WTC11 (cell line): ENCODE measurements at regions not wholly inside any gene's neighbourhood (a gene's known extent, or its start where the extent isn't known, plus 50 kb on each side); places are given as distances from the start of the nearest gene placed in this dataset.

Source experiments
- ATAC-seq: fragments of 200-7000 bp; cut with Tn5 transposase; 2 replicates; pipeline ENCODE4 v1.10.0; 2021; ENCODE audit warnings: mild to moderate bottlenecking, moderate library complexity
- CTCF ChIA-PET: fragments of 300-600 bp; sonication (Branson Sonifier 250); formaldehyde crosslinking; loops from one replicate; lab custom pipeline; 2021; ENCODE audit warnings: antibody characterized with exemption; lab: Charles Lee
- POLR2A ChIA-PET: fragments of 350-600 bp; sonication (Branson Sonifier 250); formaldehyde crosslinking; loops from one replicate; lab custom pipeline; 2021; ENCODE audit warnings: antibody characterized with exemption; lab: Charles Lee
- DNase-seq: peaks from one replicate; pipeline ENCODE4 v3.0.0; 2021; ENCODE audit warnings: low spot score
- H3K27ac Mint-ChIP-seq: 2 replicates; pipeline ENCODE4 v1.8.0; 2021; ENCODE audit warnings: mixed read lengths
- H3K27me3 Mint-ChIP-seq: 2 replicates; pipeline ENCODE4 v1.8.0; 2021; ENCODE audit warnings: low read depth, mild to moderate bottlenecking, moderate library complexity, mixed read lengths
- H3K36me3 Mint-ChIP-seq: 2 replicates; pipeline ENCODE4 v1.8.0; 2021; ENCODE audit warnings: mixed read lengths
- H3K4me1 Mint-ChIP-seq: 2 replicates; pipeline ENCODE4 v1.8.0; 2022; ENCODE audit warnings: mixed read lengths
- H3K4me3 Mint-ChIP-seq: 2 replicates; pipeline ENCODE4 v1.8.0; 2021; ENCODE audit warnings: mild to moderate bottlenecking, moderate library complexity, mixed read lengths
- H3K9me3 Mint-ChIP-seq: 2 replicates; pipeline ENCODE4 v1.8.0; 2021; ENCODE audit warnings: mixed read lengths
- ATF1 ChIP-seq: sonication (generic); formaldehyde crosslinking; IDR thresholded peaks from 2 replicates; pipeline ENCODE4 v1.8.1; 2023; ENCODE audit warnings: mild to moderate bottlenecking, moderate library complexity, missing genetic modification reagents
- CBFB ChIP-seq: sonication (generic); formaldehyde crosslinking; IDR thresholded peaks from 2 replicates; pipeline ENCODE4 v1.8.1; 2022; ENCODE audit warnings: mild to moderate bottlenecking, low read depth, missing genetic modification reagents
- IRF2 ChIP-seq: sonication (generic); formaldehyde crosslinking; IDR thresholded peaks from 2 replicates; pipeline ENCODE4 v1.8.0; 2022; ENCODE audit warnings: low read depth, missing genetic modification reagents, borderline replicate concordance
- MYBL2 ChIP-seq: sonication (generic); formaldehyde crosslinking; IDR thresholded peaks from 2 replicates; pipeline ENCODE4 v1.8.1; 2023; ENCODE audit warnings: mild to moderate bottlenecking, moderate library complexity, missing genetic modification reagents
- RELA ChIP-seq: sonication (generic); formaldehyde crosslinking; IDR thresholded peaks from 2 replicates; pipeline ENCODE4 v1.8.1; 2022; ENCODE audit warnings: missing genetic modification reagents, mild to moderate bottlenecking, borderline replicate concordance
- SP1 ChIP-seq: sonication (generic); formaldehyde crosslinking; conservative IDR thresholded peaks from 2 replicates; pipeline ENCODE4 v1.8.1; 2022; ENCODE audit warnings: missing genetic modification reagents
- ZNF121 ChIP-seq: sonication (generic); formaldehyde crosslinking; IDR thresholded peaks from 2 replicates; pipeline ENCODE4 v1.8.0; 2023; ENCODE audit warnings: missing genetic modification reagents
- ZNF232 ChIP-seq: sonication (generic); formaldehyde crosslinking; IDR thresholded peaks from 2 replicates; pipeline ENCODE4 v1.8.0; 2022; ENCODE audit warnings: mild to moderate bottlenecking, missing genetic modification reagents
- TF ChIP-seq, protein P1 (sequence below): sonication (generic); formaldehyde crosslinking; IDR thresholded peaks from 2 replicates; pipeline ENCODE4 v1.8.1; 2023; ENCODE audit warnings: mild to moderate bottlenecking, missing genetic modification reagents
- TF ChIP-seq, protein P2 (sequence below): sonication (generic); formaldehyde crosslinking; IDR thresholded peaks from 2 replicates; pipeline ENCODE4 v1.8.1; 2023; ENCODE audit warnings: mild to moderate bottlenecking, moderate library complexity, missing genetic modification reagents
- TF ChIP-seq, protein P3 (sequence below): fragments of 250-450 bp; sonication (Bioruptor Pico); conservative IDR thresholded peaks from 2 replicates; pipeline ENCODE4 v1.9.0; 2021; ENCODE audit warnings: mild to moderate bottlenecking
- TF ChIP-seq, protein P4 (sequence below): sonication (generic); formaldehyde crosslinking; IDR thresholded peaks from 2 replicates; pipeline ENCODE4 v1.8.1; 2023; ENCODE audit warnings: mild to moderate bottlenecking, missing genetic modification reagents, moderate library complexity
- TF ChIP-seq, protein P5 (sequence below): fragments of 250-450 bp; sonication (Bioruptor Pico); IDR thresholded peaks from 2 replicates; pipeline ENCODE4 v1.9.0; 2021; ENCODE audit warnings: mild to moderate bottlenecking, borderline replicate concordance
- TF ChIP-seq, protein P6 (sequence below): fragments of 200-600 bp; IDR thresholded peaks from 2 replicates; pipeline ENCODE4 v1.8.0; 2022; ENCODE audit warnings: antibody characterized with exemption
- TF ChIP-seq, protein P7 (sequence below): sonication (generic); formaldehyde crosslinking; IDR thresholded peaks from 2 replicates; pipeline ENCODE4 v1.8.1; 2022; ENCODE audit warnings: low read depth, missing genetic modification reagents, borderline replicate concordance

DNA sequence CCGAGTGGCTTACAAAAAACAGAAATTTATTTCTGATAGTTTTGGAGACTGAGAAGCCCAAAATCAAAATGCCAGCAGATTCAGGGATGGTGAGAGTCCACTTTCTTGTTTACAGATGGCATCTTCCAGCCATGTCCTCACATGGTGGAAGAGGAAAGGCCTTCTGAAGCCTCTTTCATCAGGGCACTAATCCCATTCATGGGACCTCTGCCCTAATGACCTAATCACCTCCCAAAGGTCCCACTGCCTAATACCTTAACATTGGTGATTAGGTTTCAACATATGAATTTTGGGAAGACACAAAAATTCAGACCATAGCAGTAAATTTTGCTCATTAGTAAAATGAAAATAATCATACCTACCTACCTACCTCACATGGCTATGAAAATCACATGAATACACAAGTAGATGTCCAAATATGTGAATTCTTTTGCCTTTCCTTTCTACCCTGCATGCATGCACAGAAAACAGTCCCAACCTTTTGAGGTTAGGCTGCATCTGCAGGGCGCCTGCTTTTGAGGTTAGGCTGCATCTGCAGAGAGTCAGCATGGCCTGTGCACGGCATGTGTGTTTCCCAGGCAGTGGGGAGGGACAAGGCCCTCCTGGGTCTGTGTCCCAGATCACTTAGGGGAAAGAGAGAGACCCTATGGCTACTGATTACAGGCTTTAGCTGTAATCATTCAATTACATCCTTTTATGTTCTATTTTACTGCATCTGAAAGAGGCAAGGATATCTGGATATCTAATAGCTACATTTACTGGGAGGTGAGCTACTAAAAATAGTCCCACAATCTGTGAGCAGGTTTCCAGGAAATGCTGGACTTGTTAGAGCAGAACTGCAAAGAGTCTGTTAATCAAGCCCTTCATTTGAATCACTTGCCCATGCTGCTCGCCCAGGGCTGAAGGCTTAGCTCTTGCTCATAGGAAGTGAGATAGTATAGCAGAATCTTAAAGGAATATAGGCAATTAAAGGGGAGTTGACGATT, 497.7 kb upstream of the MARCKS start:
- Mint-ChIP-seq H3K4me3 (no peak overlapping the region), H3K36me3 (no peaks in the 10 kb centered on the region), H3K27ac (0 out of 2 replicates have a peak overlapping the region, but pooled peaks have one; percentile 48), H3K27me3 (no peaks in the 10 kb centered on the region), H3K4me1 (peaks cover 34% of the 10 kb centered on the region), H3K9me3 (no peaks in the 10 kb centered on the region)
- peak; percentile 48 for ATAC-seq
- CTCF ChIA-PET = no interaction called here
- TF ChIP-seq, protein P1, sequence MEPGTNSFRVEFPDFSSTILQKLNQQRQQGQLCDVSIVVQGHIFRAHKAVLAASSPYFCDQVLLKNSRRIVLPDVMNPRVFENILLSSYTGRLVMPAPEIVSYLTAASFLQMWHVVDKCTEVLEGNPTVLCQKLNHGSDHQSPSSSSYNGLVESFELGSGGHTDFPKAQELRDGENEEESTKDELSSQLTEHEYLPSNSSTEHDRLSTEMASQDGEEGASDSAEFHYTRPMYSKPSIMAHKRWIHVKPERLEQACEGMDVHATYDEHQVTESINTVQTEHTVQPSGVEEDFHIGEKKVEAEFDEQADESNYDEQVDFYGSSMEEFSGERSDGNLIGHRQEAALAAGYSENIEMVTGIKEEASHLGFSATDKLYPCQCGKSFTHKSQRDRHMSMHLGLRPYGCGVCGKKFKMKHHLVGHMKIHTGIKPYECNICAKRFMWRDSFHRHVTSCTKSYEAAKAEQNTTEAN (CRISPR knock-in tag) = no peak
- TF ChIP-seq, protein P2, sequence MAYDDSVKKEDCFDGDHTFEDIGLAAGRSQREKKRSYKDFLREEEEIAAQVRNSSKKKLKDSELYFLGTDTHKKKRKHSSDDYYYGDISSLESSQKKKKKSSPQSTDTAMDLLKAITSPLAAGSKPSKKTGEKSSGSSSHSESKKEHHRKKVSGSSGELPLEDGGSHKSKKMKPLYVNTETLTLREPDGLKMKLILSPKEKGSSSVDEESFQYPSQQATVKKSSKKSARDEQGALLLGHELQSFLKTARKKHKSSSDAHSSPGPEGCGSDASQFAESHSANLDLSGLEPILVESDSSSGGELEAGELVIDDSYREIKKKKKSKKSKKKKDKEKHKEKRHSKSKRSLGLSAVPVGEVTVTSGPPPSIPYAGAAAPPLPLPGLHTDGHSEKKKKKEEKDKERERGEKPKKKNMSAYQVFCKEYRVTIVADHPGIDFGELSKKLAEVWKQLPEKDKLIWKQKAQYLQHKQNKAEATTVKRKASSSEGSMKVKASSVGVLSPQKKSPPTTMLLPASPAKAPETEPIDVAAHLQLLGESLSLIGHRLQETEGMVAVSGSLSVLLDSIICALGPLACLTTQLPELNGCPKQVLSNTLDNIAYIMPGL (CRISPR knock-in tag) = no peak
- TF ChIP-seq, protein P3, sequence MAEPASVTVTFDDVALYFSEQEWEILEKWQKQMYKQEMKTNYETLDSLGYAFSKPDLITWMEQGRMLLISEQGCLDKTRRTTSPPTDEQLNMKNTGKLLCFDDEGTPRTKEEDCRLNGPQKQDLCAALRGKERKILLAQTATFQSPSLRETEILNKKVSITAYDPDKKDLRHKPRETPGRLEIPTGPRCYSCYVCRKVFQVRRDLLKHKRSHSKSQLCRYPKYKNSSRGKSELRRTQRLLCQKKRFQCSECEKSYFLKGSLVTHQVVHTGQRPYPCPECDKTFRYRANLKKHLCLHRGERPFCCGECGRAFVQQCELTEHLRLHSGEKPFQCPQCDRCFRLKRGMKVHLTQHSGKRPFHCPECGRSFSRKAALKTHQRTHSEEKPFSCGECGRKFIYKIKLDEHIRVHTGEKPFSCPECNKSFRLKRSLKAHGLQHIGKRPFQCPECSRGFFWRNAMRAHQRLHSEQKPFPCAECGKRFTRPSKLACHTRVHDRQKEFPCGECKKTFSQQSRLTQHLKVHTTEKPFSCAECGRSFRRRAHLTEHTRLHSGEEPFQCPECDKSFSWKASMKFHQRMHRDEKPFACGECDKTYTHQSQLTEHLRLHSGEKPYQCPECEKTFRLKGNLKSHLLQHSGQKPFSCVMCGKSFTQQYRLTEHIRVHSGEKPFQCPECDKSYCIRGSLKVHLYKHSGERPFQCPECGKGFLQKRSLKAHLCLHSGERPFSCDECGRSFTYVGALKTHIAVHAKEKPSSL (CRISPR knock-in tag) = no peak
- no peak for TF ChIP-seq CBFB (CRISPR knock-in tag)
- TF ChIP-seq ATF1 (CRISPR knock-in tag) = no peak
- no peak for TF ChIP-seq SP1 (CRISPR knock-in tag)
- DNase-seq = no peak
- POLR2A ChIA-PET = no interaction called here

DNA sequence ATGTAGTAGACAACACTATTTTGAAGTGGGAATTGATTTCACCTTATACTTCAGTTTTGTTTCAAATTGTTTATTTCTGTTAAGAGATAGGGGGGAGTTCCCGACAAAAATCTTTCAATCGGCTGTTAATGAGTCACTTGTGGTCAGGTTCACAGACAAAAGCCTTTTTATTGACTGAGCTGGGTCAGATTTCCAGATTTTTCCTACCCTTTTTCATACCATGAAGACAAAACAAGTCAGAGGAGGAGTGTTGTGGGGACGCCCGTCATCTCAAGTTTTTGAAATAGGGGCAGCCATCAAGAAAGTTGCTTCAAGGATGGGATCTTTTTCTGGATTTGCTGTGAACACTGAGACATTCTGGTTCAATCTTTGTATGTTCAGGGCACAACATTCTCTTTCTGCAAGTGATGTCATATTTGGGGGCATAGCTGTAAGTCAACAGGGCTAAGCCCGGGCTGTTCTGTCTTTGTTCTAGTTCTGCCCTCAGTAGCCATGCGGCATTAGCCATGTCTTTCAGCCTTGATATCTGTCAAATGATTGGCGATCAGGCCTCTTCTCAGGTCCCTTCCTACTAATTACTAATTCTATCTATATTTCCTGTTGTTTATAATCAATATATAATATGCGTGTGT, 496.0 kb upstream of the MARCKS start:
- Mint-ChIP-seq H3K4me3 (no peak overlapping the region), H3K27me3 (no peaks in the 10 kb centered on the region), H3K36me3 (no peaks in the 10 kb centered on the region), H3K4me1 (peaks cover 47% of the 10 kb centered on the region), H3K27ac (no peak overlapping the region), H3K9me3 (no peaks in the 10 kb centered on the region)
- POLR2A ChIA-PET = no interaction called here
- CTCF ChIA-PET = no interaction called here
- TF ChIP-seq ZNF232 (CRISPR knock-in tag) (no peak), RELA (CRISPR knock-in tag) (no peak), IRF2 (no peak), MYBL2 (CRISPR knock-in tag) (no peak), ZNF121 (CRISPR knock-in tag) (no peak)
- TF ChIP-seq, protein P4, sequence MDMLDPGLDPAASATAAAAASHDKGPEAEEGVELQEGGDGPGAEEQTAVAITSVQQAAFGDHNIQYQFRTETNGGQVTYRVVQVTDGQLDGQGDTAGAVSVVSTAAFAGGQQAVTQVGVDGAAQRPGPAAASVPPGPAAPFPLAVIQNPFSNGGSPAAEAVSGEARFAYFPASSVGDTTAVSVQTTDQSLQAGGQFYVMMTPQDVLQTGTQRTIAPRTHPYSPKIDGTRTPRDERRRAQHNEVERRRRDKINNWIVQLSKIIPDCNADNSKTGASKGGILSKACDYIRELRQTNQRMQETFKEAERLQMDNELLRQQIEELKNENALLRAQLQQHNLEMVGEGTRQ (CRISPR knock-in tag) = no peak
- TF ChIP-seq, protein P5, sequence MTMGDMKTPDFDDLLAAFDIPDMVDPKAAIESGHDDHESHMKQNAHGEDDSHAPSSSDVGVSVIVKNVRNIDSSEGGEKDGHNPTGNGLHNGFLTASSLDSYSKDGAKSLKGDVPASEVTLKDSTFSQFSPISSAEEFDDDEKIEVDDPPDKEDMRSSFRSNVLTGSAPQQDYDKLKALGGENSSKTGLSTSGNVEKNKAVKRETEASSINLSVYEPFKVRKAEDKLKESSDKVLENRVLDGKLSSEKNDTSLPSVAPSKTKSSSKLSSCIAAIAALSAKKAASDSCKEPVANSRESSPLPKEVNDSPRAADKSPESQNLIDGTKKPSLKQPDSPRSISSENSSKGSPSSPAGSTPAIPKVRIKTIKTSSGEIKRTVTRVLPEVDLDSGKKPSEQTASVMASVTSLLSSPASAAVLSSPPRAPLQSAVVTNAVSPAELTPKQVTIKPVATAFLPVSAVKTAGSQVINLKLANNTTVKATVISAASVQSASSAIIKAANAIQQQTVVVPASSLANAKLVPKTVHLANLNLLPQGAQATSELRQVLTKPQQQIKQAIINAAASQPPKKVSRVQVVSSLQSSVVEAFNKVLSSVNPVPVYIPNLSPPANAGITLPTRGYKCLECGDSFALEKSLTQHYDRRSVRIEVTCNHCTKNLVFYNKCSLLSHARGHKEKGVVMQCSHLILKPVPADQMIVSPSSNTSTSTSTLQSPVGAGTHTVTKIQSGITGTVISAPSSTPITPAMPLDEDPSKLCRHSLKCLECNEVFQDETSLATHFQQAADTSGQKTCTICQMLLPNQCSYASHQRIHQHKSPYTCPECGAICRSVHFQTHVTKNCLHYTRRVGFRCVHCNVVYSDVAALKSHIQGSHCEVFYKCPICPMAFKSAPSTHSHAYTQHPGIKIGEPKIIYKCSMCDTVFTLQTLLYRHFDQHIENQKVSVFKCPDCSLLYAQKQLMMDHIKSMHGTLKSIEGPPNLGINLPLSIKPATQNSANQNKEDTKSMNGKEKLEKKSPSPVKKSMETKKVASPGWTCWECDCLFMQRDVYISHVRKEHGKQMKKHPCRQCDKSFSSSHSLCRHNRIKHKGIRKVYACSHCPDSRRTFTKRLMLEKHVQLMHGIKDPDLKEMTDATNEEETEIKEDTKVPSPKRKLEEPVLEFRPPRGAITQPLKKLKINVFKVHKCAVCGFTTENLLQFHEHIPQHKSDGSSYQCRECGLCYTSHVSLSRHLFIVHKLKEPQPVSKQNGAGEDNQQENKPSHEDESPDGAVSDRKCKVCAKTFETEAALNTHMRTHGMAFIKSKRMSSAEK = no peak
- TF ChIP-seq, protein P1 (CRISPR knock-in tag) = no peak
- TF ChIP-seq, protein P6, sequence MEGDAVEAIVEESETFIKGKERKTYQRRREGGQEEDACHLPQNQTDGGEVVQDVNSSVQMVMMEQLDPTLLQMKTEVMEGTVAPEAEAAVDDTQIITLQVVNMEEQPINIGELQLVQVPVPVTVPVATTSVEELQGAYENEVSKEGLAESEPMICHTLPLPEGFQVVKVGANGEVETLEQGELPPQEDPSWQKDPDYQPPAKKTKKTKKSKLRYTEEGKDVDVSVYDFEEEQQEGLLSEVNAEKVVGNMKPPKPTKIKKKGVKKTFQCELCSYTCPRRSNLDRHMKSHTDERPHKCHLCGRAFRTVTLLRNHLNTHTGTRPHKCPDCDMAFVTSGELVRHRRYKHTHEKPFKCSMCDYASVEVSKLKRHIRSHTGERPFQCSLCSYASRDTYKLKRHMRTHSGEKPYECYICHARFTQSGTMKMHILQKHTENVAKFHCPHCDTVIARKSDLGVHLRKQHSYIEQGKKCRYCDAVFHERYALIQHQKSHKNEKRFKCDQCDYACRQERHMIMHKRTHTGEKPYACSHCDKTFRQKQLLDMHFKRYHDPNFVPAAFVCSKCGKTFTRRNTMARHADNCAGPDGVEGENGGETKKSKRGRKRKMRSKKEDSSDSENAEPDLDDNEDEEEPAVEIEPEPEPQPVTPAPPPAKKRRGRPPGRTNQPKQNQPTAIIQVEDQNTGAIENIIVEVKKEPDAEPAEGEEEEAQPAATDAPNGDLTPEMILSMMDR = no peak
- TF ChIP-seq, protein P7, sequence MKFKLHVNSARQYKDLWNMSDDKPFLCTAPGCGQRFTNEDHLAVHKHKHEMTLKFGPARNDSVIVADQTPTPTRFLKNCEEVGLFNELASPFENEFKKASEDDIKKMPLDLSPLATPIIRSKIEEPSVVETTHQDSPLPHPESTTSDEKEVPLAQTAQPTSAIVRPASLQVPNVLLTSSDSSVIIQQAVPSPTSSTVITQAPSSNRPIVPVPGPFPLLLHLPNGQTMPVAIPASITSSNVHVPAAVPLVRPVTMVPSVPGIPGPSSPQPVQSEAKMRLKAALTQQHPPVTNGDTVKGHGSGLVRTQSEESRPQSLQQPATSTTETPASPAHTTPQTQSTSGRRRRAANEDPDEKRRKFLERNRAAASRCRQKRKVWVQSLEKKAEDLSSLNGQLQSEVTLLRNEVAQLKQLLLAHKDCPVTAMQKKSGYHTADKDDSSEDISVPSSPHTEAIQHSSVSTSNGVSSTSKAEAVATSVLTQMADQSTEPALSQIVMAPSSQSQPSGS = no peak
- DNase-seq = no peak
- no peak for ATAC-seq
